Esophagus squamous epithelium (tissue), 4 donors: ENCODE measurements at regions not wholly inside any gene's neighbourhood (a gene's known extent, or its start where the extent isn't known, plus 50 kb on each side); places are given as distances from the start of the nearest gene placed in this dataset.

Source experiments
- POLR2A ChIP-seq, 4 donors: fragments of 450-650 bp; IDR thresholded peaks; one replicate each; pipeline ENCODE4 v1.6.1; 2017; ENCODE audit warnings: antibody characterized with exemption in 4 of 4, mild to moderate bottlenecking in 4 of 4, moderate library complexity in 3 of 4
- TF ChIP-seq, protein P1 (sequence below), 6 experiments: fragments of 450-650 bp in 4 of 6; fragments of 200-600 bp in 2 of 6; sonication (generic) in 2 of 6; IDR thresholded peaks; one replicate each; pipeline ENCODE4 v1.5.1; 2016 to 2019; ENCODE audit warnings: antibody characterized with exemption in 6 of 6, mild to moderate bottlenecking in 4 of 6, moderate library complexity in 4 of 6

DNA sequence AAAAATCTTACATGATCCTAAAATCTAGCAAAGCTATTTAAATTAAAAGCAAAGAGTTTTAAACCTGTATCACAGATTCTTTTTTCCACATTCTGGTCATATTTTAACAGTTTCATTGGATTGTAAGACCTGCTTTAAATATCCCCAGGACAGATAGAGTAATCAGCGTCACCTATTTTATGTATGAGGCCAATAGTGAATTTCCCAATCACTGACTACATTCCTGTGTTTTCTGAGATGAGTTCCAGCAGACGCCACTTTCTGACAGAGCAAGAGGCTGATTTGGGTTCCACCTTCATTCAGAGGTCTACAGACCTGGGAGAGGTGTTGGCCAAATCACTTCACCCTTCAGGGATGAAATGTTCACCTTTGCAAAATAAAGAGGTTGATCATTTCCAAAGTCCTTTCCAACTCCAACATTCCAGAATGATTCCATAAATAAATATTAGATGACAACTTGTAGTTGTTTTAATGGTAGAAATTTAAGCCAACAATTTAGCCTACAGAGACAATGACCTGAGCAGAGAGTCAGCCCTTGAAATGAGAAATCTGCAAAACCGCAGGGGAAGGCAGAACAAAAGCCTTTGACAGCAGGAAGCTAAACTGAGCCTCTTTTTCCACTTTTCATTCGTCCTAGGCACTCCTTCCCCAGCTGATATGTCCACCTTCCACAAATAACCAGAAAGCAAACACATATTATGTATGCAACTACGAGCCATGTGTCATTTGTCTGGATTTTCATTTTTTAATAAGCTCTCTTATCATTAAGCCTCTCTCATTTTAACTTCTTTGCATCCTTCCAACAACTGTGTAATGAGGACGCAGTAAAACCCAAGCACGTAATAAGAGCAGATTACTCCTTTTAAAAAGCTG, 105.2 kb downstream of the TFAP2A start:
- no peak for TF ChIP-seq POLR2A (IDR thresholded peaks at IDR 0.05)
- TF ChIP-seq, protein P1, sequence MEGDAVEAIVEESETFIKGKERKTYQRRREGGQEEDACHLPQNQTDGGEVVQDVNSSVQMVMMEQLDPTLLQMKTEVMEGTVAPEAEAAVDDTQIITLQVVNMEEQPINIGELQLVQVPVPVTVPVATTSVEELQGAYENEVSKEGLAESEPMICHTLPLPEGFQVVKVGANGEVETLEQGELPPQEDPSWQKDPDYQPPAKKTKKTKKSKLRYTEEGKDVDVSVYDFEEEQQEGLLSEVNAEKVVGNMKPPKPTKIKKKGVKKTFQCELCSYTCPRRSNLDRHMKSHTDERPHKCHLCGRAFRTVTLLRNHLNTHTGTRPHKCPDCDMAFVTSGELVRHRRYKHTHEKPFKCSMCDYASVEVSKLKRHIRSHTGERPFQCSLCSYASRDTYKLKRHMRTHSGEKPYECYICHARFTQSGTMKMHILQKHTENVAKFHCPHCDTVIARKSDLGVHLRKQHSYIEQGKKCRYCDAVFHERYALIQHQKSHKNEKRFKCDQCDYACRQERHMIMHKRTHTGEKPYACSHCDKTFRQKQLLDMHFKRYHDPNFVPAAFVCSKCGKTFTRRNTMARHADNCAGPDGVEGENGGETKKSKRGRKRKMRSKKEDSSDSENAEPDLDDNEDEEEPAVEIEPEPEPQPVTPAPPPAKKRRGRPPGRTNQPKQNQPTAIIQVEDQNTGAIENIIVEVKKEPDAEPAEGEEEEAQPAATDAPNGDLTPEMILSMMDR (IDR thresholded peaks at IDR 0.05) = no peak
